Immature natural killer cell (primary cell): ENCODE measurements at regions not wholly inside any gene's neighbourhood (a gene's known extent, or its start where the extent isn't known, plus 50 kb on each side); places are given as distances from the start of the nearest gene placed in this dataset.

ENCODE experiments used
- DNase-seq, 3 donors: peaks; one replicate each; pipeline ENCODE4 v3.0.0; 2022; ENCODE audit warnings: mixed read lengths in 1 of 3
- H3K27ac Mint-ChIP-seq, 6 donors: one replicate each; pipeline ENCODE4 v1.8.0; 2020; ENCODE audit warnings: mixed read lengths in 6 of 6, mild to moderate bottlenecking in 5 of 6, inconsistent platforms in 4 of 6, moderate library complexity in 3 of 6
- H3K27me3 Mint-ChIP-seq, 3 donors: one replicate each; pipeline ENCODE4 v1.8.0; 2020 to 2021; ENCODE audit warnings: low read depth in 3 of 3, mild to moderate bottlenecking in 3 of 3, mixed read lengths in 3 of 3, moderate library complexity in 3 of 3, inconsistent platforms in 1 of 3
- H3K36me3 Mint-ChIP-seq, 3 donors: one replicate each; pipeline ENCODE4 v1.8.0; 2020; ENCODE audit warnings: mixed read lengths in 3 of 3, inconsistent platforms in 2 of 3, mild to moderate bottlenecking in 2 of 3
- H3K4me1 Mint-ChIP-seq, 2 donors: one replicate each; pipeline ENCODE4 v1.8.0; 2020; ENCODE audit warnings: inconsistent platforms in 2 of 2, mild to moderate bottlenecking in 2 of 2, mixed read lengths in 2 of 2, moderate library complexity in 1 of 2
- H3K4me3 Mint-ChIP-seq, 5 donors: one replicate each; pipeline ENCODE4 v1.8.0; 2020; ENCODE audit warnings: mild to moderate bottlenecking in 5 of 5, mixed read lengths in 5 of 5, inconsistent platforms in 3 of 5, moderate library complexity in 3 of 5
- H3K9me3 Mint-ChIP-seq, 6 donors: one replicate each; pipeline ENCODE4 v1.8.0; 2020; ENCODE audit warnings: mild to moderate bottlenecking in 6 of 6, mixed read lengths in 6 of 6, inconsistent platforms in 4 of 6, moderate library complexity in 3 of 6

- Mint-ChIP-seq H3K36me3 (no peaks in the 10 kb centered on the region), H3K4me1 (no peaks in the 10 kb centered on the region), H3K9me3 (no peaks in the 10 kb centered on the region), H3K27ac (no peak overlapping the region), H3K27me3 (peaks cover 0 to 5% (median 0%) of the 10 kb centered on the region in 3 donors), H3K4me3 (no peak overlapping the region)
- DNase-seq = no peak
These were observed 226.8 kb downstream of the RAP2A start for GRCh38 chr13:97660594-97661260.

- no peak for DNase-seq
- H3K27ac Mint-ChIP-seq = no peak overlapping the region
- H3K4me3 Mint-ChIP-seq = no peak overlapping the region
- no peaks in the 10 kb centered on the region for H3K4me1 Mint-ChIP-seq
- H3K36me3 Mint-ChIP-seq = no peaks in the 10 kb centered on the region
- H3K27me3 Mint-ChIP-seq = peaks cover 0 to 9% (median 4%) of the 10 kb centered on the region in 3 donors
- H3K9me3 Mint-ChIP-seq = peaks cover 0 to 15% (median 2%) of the 10 kb centered on the region in 6 donors
These were observed 252.6 kb downstream of the RAP2A start for GRCh38 chr13:97686594-97686993.

GRCh38 chr13:97692628-97693027 is 258.7 kb downstream of the RAP2A start:
- no peak overlapping the region for H3K4me3 Mint-ChIP-seq
- H3K27ac Mint-ChIP-seq = no peak overlapping the region
- peaks cover 0 to 5% (median 3%) of the 10 kb centered on the region in 3 donors for H3K27me3 Mint-ChIP-seq
- DNase-seq = no peak
- peaks cover 0 to 26% (median 4%) of the 10 kb centered on the region in 6 donors for H3K9me3 Mint-ChIP-seq
- no peaks in the 10 kb centered on the region for H3K4me1 Mint-ChIP-seq
- no peaks in the 10 kb centered on the region for H3K36me3 Mint-ChIP-seq

GRCh38 chr13:97695684-97696083 is 257.8 kb upstream of the IPO5 start:
- H3K36me3 Mint-ChIP-seq = no peaks in the 10 kb centered on the region

GRCh38 chr13:97696921-97697320 is 256.6 kb upstream of the IPO5 start:
- Mint-ChIP-seq H3K36me3 (no peaks in the 10 kb centered on the region), H3K4me3 (no peak overlapping the region), H3K27me3 (peaks cover 0 to 5% (median 3%) of the 10 kb centered on the region in 3 donors), H3K4me1 (no peaks in the 10 kb centered on the region), H3K9me3 (peaks cover 0 to 12% (median 0%) of the 10 kb centered on the region in 6 donors), H3K27ac (no peak overlapping the region)
- DNase-seq = no peak

More at GRCh38 chr13:97695684-97696083, 257.8 kb upstream of the IPO5 start:
- no peak for DNase-seq
- H3K4me3 Mint-ChIP-seq = no peak overlapping the region
- H3K27me3 Mint-ChIP-seq = peaks cover 0 to 5% (median 3%) of the 10 kb centered on the region in 3 donors
- no peaks in the 10 kb centered on the region for H3K4me1 Mint-ChIP-seq
- no peak overlapping the region for H3K27ac Mint-ChIP-seq
- peaks cover 0 to 19% (median under 1%) of the 10 kb centered on the region in 6 donors for H3K9me3 Mint-ChIP-seq

DNA sequence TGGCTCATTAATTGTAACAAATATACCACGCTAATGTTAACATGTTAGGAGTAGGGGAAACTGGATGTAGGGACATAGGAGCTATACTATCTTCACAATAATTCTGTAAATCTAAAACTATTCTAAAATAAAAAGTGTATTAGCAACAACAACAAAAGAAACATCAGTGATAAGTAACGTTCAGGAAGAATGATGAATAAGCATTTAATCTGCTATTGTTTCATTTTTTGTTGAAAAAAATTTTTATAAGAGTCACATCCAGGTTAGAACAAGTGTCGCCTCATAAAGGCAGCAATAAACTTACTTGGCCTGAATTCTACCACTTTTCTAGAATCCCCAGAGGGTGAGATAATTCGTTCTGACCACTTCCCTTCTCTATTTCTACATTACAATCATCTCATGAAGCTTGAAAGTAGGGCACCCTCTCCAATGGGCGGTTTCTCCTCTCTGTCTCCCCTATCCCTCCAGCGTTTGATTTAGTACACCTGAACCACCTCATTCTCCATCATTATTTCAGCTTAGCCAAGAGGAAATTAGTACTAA is 253.1 kb upstream of the IPO5 start:
- Mint-ChIP-seq H3K4me3 (peak overlapping the region in 2 of 5 donors; percentile 24 to 72), H3K27me3 (peaks cover 0 to 1% (median 0%) of the 10 kb centered on the region in 3 donors), H3K27ac (peak overlapping the region in 2 of 6 donors; percentile 16 to 70)

DNA sequence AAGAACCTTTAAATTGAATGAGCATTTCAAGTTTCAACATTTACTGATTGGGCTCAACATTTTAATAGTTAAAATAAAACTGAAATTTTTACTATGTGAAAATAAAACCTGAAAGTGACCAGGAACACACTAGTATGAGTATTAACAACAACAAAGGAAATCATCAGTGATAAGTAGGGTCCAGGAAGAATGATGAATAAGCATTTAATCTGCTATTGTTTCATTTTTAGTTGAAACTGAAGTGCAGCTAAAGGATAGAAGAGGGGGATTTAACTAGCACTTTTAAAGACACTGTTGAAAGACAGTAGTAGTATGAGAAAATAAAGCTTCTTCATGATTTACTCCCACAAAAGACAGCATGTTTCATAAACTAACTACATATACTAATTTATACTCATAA is 250.9 kb upstream of the IPO5 start:
- Mint-ChIP-seq H3K36me3 (no peaks in the 10 kb centered on the region), H3K4me3 (no peak overlapping the region), H3K27ac (no peak overlapping the region), H3K27me3 (no peaks in the 10 kb centered on the region), H3K4me1 (no peaks in the 10 kb centered on the region), H3K9me3 (peaks cover 0 to 4% (median 0%) of the 10 kb centered on the region in 6 donors)
- no peak for DNase-seq

More for the DNA sequence above, 253.1 kb upstream of the IPO5 start:
- peak in 1 of 3 donors; percentile 20 for DNase-seq
- Mint-ChIP-seq H3K4me1 (no peaks in the 10 kb centered on the region), H3K36me3 (no peaks in the 10 kb centered on the region), H3K9me3 (peaks cover 0 to 5% (median 0%) of the 10 kb centered on the region in 6 donors)

- no peak for DNase-seq
- Mint-ChIP-seq H3K9me3 (peaks cover 0 to 14% (median 3%) of the 10 kb centered on the region in 6 donors), H3K4me1 (no peaks in the 10 kb centered on the region), H3K36me3 (peaks cover 0 to 3% (median 0%) of the 10 kb centered on the region in 3 donors), H3K4me3 (no peak overlapping the region), H3K27ac (no peak overlapping the region), H3K27me3 (peaks cover 0 to 3% (median 0%) of the 10 kb centered on the region in 3 donors)
These were observed 242.7 kb upstream of the IPO5 start for GRCh38 chr13:97710797-97711196.

- Mint-ChIP-seq H3K4me1 (no peaks in the 10 kb centered on the region), H3K27ac (no peak overlapping the region), H3K36me3 (peaks cover 0 to 3% (median 0%) of the 10 kb centered on the region in 3 donors), H3K9me3 (peaks cover 0 to 10% (median 3%) of the 10 kb centered on the region in 6 donors), H3K4me3 (no peak overlapping the region), H3K27me3 (peaks cover 0 to 3% (median 0%) of the 10 kb centered on the region in 3 donors)
- DNase-seq = no peak
These were observed 240.7 kb upstream of the IPO5 start for GRCh38 chr13:97712770-97713169.

DNA sequence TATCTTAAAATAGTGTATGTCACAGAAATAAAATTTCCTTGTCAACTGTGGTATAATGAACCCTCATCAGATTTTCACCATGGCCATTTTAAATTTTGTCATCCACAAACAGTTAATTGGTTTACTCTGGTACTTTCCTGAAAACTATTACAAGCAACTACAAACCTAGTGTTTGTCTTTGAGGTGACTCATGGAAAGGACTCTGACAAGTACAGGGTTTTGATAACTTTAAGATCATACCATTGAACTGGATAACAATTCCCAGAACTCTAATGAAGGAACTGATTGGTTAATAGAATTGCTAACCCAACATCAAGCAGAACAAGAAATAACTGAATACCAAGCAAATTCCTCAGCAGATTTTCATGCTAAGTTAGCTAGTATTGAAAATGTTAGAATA is 237.7 kb upstream of the IPO5 start:
- H3K4me3 Mint-ChIP-seq = no peak overlapping the region
- H3K4me1 Mint-ChIP-seq = no peaks in the 10 kb centered on the region
- DNase-seq = no peak
- H3K27ac Mint-ChIP-seq = no peak overlapping the region
- peaks cover 0 to 2% (median 0%) of the 10 kb centered on the region in 3 donors for H3K27me3 Mint-ChIP-seq
- no peaks in the 10 kb centered on the region for H3K36me3 Mint-ChIP-seq
- H3K9me3 Mint-ChIP-seq = peaks cover 0 to 10% (median 3%) of the 10 kb centered on the region in 6 donors

- Mint-ChIP-seq H3K36me3 (no peaks in the 10 kb centered on the region), H3K27ac (no peak overlapping the region), H3K4me1 (no peaks in the 10 kb centered on the region), H3K4me3 (no peak overlapping the region), H3K9me3 (peaks cover 0 to 10% (median under 1%) of the 10 kb centered on the region in 6 donors), H3K27me3 (peaks cover 0 to 2% (median 0%) of the 10 kb centered on the region in 3 donors)
- no peak for DNase-seq
These were observed 236.7 kb upstream of the IPO5 start for GRCh38 chr13:97716746-97717145.

GRCh38 chr13:97719736-97720135 is 233.7 kb upstream of the IPO5 start:
- peaks cover 0 to 6% (median 0%) of the 10 kb centered on the region in 6 donors for H3K9me3 Mint-ChIP-seq
- no peaks in the 10 kb centered on the region for H3K36me3 Mint-ChIP-seq
- no peak for DNase-seq
- H3K4me3 Mint-ChIP-seq = no peak overlapping the region
- H3K4me1 Mint-ChIP-seq = no peaks in the 10 kb centered on the region
- peaks cover 0 to 3% (median 0%) of the 10 kb centered on the region in 3 donors for H3K27me3 Mint-ChIP-seq
- no peak overlapping the region for H3K27ac Mint-ChIP-seq

DNA sequence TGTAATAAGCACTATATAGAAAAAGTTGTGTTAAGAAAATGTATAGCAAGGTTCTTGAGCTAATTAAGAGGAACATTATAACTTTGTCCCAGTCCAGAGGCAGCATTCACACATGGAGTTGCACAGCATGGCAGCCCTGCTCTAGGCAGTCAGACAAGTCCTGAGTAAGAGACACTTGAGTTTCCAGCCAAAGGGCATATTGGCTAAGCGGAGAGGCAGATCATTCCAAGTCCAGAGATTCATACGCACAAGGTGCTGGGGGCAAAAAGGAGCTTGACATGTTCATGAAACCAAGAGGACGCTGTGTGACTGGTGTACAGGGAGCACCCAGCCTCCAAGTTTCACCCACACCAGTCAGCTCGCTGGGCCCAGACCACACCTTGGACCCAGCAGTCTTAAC is 232.6 kb upstream of the IPO5 start:
- Mint-ChIP-seq H3K9me3 (peaks cover 0 to 6% (median 0%) of the 10 kb centered on the region in 6 donors), H3K27ac (no peak overlapping the region), H3K4me1 (no peaks in the 10 kb centered on the region), H3K36me3 (no peaks in the 10 kb centered on the region), H3K4me3 (no peak overlapping the region), H3K27me3 (peaks cover 0 to 3% (median 0%) of the 10 kb centered on the region in 3 donors)
- DNase-seq = no peak

DNA sequence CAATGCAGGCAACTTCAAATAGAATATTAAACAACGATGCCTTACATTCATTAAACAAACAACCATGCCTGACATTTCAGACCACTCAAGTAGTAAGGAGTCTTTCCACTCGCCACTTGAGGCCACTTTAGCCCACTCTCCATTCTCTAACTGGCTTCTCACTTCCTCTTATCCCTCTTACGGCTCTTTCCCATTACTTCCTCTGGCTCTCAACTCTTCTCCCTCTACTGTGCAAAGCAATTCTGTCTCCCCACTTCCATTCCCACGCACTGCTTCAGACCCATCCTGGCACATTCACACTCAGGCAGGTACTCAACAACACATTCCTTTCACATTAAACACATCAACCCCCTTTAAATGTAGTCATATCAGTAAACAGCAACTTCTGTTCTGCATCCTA is 229.8 kb upstream of the IPO5 start:
- Mint-ChIP-seq H3K27ac (no peak overlapping the region), H3K9me3 (peaks cover 0 to 9% (median 1%) of the 10 kb centered on the region in 6 donors), H3K36me3 (no peaks in the 10 kb centered on the region), H3K27me3 (peaks cover 0 to 3% (median 0%) of the 10 kb centered on the region in 3 donors), H3K4me3 (no peak overlapping the region), H3K4me1 (no peaks in the 10 kb centered on the region)
- no peak for DNase-seq
